MM.1S (cell line): ENCODE measurements at regions not wholly inside any gene's neighbourhood (a gene's known extent, or its start where the extent isn't known, plus 50 kb on each side); places are given as distances from the start of the nearest gene placed in this dataset.

Experiments used
- EZH2 ChIP-seq: fragments of 300-600 bp; sonication (generic); optimal IDR thresholded peaks from 2 replicates; pipeline ENCODE3; 2017; ENCODE audit warnings: low read depth, mild to moderate bottlenecking, antibody characterized with exemption, low read length, mixed read lengths
- EZH2phosphoT487 ChIP-seq: fragments of 300-600 bp; sonication (generic); IDR thresholded peaks from 2 replicates; pipeline ENCODE4 v1.6.1; 2018; ENCODE audit warnings: antibody characterized with exemption, low read length
- TF ChIP-seq, protein P1 (sequence below): fragments of 300-600 bp; sonication (generic); IDR thresholded peaks from 2 replicates; pipeline ENCODE4 v1.5.1; 2016; ENCODE audit warnings: antibody characterized with exemption, low read length, mixed read lengths

DNA sequence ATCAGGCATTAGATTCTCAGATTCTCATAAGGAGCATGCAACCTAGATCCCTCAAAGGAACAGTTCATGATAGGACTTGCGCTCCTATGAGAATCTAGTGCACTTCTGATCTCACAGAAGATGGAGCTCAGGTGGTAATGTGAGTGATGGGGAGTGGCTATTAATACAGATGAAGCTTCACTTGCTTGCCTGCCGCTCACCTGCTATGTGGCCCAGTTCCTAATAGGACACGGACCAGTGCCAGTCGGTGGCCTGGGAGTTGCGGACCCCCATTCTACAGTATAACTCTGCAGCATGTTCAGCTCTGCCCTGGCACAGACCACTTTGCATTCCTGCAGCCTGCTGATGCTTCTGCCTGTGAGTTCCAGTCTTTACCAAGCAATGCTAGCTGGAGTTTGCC lies 581.3 kb upstream of the KLF4 start:
- no peak for TF ChIP-seq EZH2
- TF ChIP-seq, protein P1, sequence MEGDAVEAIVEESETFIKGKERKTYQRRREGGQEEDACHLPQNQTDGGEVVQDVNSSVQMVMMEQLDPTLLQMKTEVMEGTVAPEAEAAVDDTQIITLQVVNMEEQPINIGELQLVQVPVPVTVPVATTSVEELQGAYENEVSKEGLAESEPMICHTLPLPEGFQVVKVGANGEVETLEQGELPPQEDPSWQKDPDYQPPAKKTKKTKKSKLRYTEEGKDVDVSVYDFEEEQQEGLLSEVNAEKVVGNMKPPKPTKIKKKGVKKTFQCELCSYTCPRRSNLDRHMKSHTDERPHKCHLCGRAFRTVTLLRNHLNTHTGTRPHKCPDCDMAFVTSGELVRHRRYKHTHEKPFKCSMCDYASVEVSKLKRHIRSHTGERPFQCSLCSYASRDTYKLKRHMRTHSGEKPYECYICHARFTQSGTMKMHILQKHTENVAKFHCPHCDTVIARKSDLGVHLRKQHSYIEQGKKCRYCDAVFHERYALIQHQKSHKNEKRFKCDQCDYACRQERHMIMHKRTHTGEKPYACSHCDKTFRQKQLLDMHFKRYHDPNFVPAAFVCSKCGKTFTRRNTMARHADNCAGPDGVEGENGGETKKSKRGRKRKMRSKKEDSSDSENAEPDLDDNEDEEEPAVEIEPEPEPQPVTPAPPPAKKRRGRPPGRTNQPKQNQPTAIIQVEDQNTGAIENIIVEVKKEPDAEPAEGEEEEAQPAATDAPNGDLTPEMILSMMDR: no peak
- no peak for TF ChIP-seq EZH2phosphoT487
